Suprapubic skin (tissue), 4 donors: ENCODE measurements at regions not wholly inside any gene's neighbourhood (a gene's known extent, or its start where the extent isn't known, plus 50 kb on each side); places are given as distances from the start of the nearest gene placed in this dataset.

Source experiments
- DNase-seq, 2 donors: peaks; one replicate each; pipeline ENCODE4 v3.0.0-alpha.2; 2019; ENCODE audit warnings: low spot score in 2 of 2
- H3K27ac ChIP-seq: fragments of 200-600 bp; sonication (generic); one replicate; pipeline ENCODE4 v1.5.1; 2019
- H3K27me3 ChIP-seq: fragments of 200-600 bp; sonication (generic); one replicate; pipeline ENCODE4 v1.5.1; 2019
- H3K36me3 ChIP-seq: fragments of 200-600 bp; sonication (generic); one replicate; pipeline ENCODE4 v1.5.1; 2019
- H3K4me1 ChIP-seq: fragments of 200-600 bp; sonication (generic); one replicate; pipeline ENCODE4 v1.5.1; 2019
- H3K4me3 ChIP-seq: fragments of 200-600 bp; sonication (generic); one replicate; pipeline ENCODE4 v1.5.1; 2019; ENCODE audit warnings: mild to moderate bottlenecking
- H3K9me3 ChIP-seq: fragments of 200-600 bp; sonication (generic); one replicate; pipeline ENCODE4 v1.5.1; 2019
- EP300 ChIP-seq: sonication (generic); formaldehyde crosslinking; IDR thresholded peaks from one replicate; pipeline ENCODE4 v1.6.1; 2017; ENCODE audit warnings: antibody characterized with exemption
- POLR2A ChIP-seq, 2 donors: fragments of 450-650 bp; IDR thresholded peaks; one replicate each; pipeline ENCODE4 v1.6.1; 2017; ENCODE audit warnings: antibody characterized with exemption in 2 of 2, mild to moderate bottlenecking in 2 of 2, moderate library complexity in 2 of 2
- POLR2AphosphoS5 ChIP-seq, 3 donors: sonication (generic); formaldehyde crosslinking; IDR thresholded peaks; one replicate each; pipeline ENCODE4 v1.6.1; 2017; ENCODE audit warnings: antibody characterized with exemption in 3 of 3
- WGBS: methylation state at CpG from one replicate; pipeline ENCODE4 v1.1.5; 2018; 5-methylcytosine and 5-hydroxymethylcytosine counted together
- TF ChIP-seq, protein P1 (sequence below), 2 donors: fragments of 200-600 bp in 1 of 2; fragments of 450-650 bp in 1 of 2; sonication (generic) in 1 of 2; IDR thresholded peaks; one replicate each; pipeline ENCODE4 v1.5.1; 2016 to 2019; ENCODE audit warnings: antibody characterized with exemption in 2 of 2, mild to moderate bottlenecking in 1 of 2, moderate library complexity in 1 of 2

DNA sequence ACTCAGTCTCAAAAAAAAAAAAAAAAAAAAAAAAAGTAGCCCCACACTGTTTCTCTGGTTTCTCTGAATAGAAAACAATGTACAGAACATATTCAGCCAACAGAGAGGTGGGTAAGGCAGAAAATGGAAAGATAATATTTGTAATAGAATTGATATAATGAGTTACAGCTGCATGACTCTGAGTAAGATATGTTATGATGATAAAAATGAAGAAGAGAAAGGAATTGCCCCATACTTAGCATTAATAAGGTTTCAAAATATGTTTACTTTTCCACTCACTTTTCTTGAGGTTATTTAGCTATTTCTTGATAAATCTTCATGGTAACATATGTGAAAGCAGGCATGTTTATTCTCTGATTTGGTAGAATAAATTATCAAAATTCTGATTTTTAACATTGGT is 100.9 kb upstream of the ROBO2 start:
- no peak for DNase-seq
- H3K4me1 ChIP-seq: no peaks in the 10 kb centered on the region
- no peak for TF ChIP-seq POLR2AphosphoS5 (IDR thresholded peaks at IDR 0.05)
- no peak for TF ChIP-seq POLR2A (IDR thresholded peaks at IDR 0.05)
- TF ChIP-seq EP300: no peak
- TF ChIP-seq, protein P1, sequence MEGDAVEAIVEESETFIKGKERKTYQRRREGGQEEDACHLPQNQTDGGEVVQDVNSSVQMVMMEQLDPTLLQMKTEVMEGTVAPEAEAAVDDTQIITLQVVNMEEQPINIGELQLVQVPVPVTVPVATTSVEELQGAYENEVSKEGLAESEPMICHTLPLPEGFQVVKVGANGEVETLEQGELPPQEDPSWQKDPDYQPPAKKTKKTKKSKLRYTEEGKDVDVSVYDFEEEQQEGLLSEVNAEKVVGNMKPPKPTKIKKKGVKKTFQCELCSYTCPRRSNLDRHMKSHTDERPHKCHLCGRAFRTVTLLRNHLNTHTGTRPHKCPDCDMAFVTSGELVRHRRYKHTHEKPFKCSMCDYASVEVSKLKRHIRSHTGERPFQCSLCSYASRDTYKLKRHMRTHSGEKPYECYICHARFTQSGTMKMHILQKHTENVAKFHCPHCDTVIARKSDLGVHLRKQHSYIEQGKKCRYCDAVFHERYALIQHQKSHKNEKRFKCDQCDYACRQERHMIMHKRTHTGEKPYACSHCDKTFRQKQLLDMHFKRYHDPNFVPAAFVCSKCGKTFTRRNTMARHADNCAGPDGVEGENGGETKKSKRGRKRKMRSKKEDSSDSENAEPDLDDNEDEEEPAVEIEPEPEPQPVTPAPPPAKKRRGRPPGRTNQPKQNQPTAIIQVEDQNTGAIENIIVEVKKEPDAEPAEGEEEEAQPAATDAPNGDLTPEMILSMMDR (IDR thresholded peaks at IDR 0.05): no peak
- H3K4me3 ChIP-seq: no peak overlapping the region
- no peaks in the 10 kb centered on the region for H3K27me3 ChIP-seq
- no peaks in the 10 kb centered on the region for H3K9me3 ChIP-seq
- no peaks in the 10 kb centered on the region for H3K36me3 ChIP-seq
- H3K27ac ChIP-seq: no peak overlapping the region

- DNase-seq: no peak
- no peak overlapping the region for H3K27ac ChIP-seq
- no peaks in the 10 kb centered on the region for H3K9me3 ChIP-seq
- no peaks in the 10 kb centered on the region for H3K4me1 ChIP-seq
- 91% methylated on average over 15 of the region's 15 CpGs for WGBS
- TF ChIP-seq POLR2AphosphoS5 (IDR thresholded peaks at IDR 0.05) (no peak), POLR2A (IDR thresholded peaks at IDR 0.05) (no peak), EP300 (no peak)
- TF ChIP-seq, protein P1 (IDR thresholded peaks at IDR 0.05): no peak
- H3K27me3 ChIP-seq: no peaks in the 10 kb centered on the region
- no peak overlapping the region for H3K4me3 ChIP-seq
- no peaks in the 10 kb centered on the region for H3K36me3 ChIP-seq
Measured at GRCh38 chr3:76940181-76940770, 99.6 kb upstream of the ROBO2 start.

- Histone ChIP-seq H3K9me3 (no peaks in the 10 kb centered on the region), H3K4me3 (no peak overlapping the region), H3K27me3 (no peaks in the 10 kb centered on the region), H3K27ac (no peak overlapping the region), H3K36me3 (no peaks in the 10 kb centered on the region), H3K4me1 (no peaks in the 10 kb centered on the region)
- no peak for DNase-seq
- TF ChIP-seq EP300 (no peak), POLR2A (IDR thresholded peaks at IDR 0.05) (no peak), POLR2AphosphoS5 (IDR thresholded peaks at IDR 0.05) (no peak)
- TF ChIP-seq, protein P1 (IDR thresholded peaks at IDR 0.05): no peak
- WGBS: 84% methylated on average over 4 of the region's 4 CpGs
Measured at GRCh38 chr3:76941376-76941775, 98.5 kb upstream of the ROBO2 start.

DNA sequence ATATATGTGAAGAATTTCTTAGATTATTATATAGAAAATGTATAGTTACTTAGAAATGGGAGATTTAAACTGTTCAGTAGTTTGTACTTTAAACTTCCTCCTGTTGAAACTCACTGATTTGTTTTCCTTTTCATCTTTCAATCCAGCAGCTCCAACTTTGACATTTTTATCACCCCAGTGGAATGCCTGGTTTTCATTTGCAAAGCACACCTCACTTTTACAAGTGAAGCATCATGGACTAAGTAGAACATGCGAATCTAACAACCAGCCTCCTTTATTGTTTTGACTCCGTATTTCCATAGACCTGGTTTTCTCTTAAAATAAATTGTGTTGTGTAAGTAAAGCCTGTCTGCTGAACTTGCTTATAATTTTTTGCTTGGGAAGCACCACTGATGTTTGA is 97.8 kb upstream of the ROBO2 start:
- Histone ChIP-seq H3K9me3 (no peaks in the 10 kb centered on the region), H3K27ac (no peak overlapping the region), H3K27me3 (no peaks in the 10 kb centered on the region), H3K4me3 (no peak overlapping the region), H3K4me1 (no peaks in the 10 kb centered on the region), H3K36me3 (no peaks in the 10 kb centered on the region)
- no peak for DNase-seq
- TF ChIP-seq, protein P1 (IDR thresholded peaks at IDR 0.05): no peak
- no peak for TF ChIP-seq POLR2AphosphoS5 (IDR thresholded peaks at IDR 0.05)
- no peak for TF ChIP-seq POLR2A (IDR thresholded peaks at IDR 0.05)
- no peak for TF ChIP-seq EP300
- 78% methylated on average over 2 of the region's 2 CpGs for WGBS

GRCh38 chr3:76943058-76943457 is 96.8 kb upstream of the ROBO2 start:
- WGBS: 74% methylated on average over 3 of the region's 3 CpGs
- no peak for DNase-seq
- no peaks in the 10 kb centered on the region for H3K9me3 ChIP-seq
- H3K27ac ChIP-seq: no peak overlapping the region
- no peaks in the 10 kb centered on the region for H3K4me1 ChIP-seq
- TF ChIP-seq POLR2A (IDR thresholded peaks at IDR 0.05): no peak
- TF ChIP-seq, protein P1 (IDR thresholded peaks at IDR 0.05): no peak
- no peak overlapping the region for H3K4me3 ChIP-seq
- H3K36me3 ChIP-seq: no peaks in the 10 kb centered on the region
- H3K27me3 ChIP-seq: no peaks in the 10 kb centered on the region
